Fibroblast of villous mesenchyme (primary cell): ENCODE measurements at regions not wholly inside any gene's neighbourhood (a gene's known extent, or its start where the extent isn't known, plus 50 kb on each side); places are given as distances from the start of the nearest gene placed in this dataset.
A peak's percentile ranks its signal among the peaks of the same experiment; 100 is the strongest.

Source experiments
- DNase-seq: peaks from one replicate; pipeline ENCODE4 v3.0.0-alpha.2; 2010; ENCODE audit warnings: low read depth
- H3K4me3 ChIP-seq: 2 replicates; pipeline ENCODE4 v1.5.1; 2011; ENCODE audit warnings: low read depth, mild to moderate bottlenecking, low read length
- CTCF ChIP-seq: IDR thresholded peaks from 2 replicates; pipeline ENCODE4 v1.5.1; 2012; ENCODE audit warnings: low read depth, mild to moderate bottlenecking, low read length; ENCODE audit not compliant: insufficient read depth

GRCh38 chr2:234344012-234344411, 152.9 kb downstream of the ARL4C start:
- TF ChIP-seq CTCF: no peak
- H3K4me3 ChIP-seq: no peak overlapping the region
- DNase-seq: no peak

DNA sequence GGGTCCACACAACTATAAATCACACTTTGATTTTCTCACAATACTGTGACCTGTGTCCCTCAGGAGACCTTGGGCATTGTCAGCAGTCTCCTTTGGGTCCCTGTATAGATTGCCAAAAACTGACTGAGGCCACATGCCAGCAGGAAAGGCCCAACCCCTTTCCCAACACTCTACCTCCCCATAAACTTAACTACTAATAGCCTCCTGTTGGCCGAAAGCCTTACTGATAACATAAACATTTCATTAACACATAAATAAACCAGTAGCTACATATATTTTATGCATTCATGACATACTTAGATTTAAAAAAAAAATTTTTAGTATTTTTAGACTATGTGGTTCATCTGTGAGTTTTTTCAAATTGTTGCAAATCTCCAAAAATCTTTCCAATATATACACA, 153.5 kb downstream of the ARL4C start:
- DNase-seq: peak; percentile 45
- no peak for TF ChIP-seq CTCF
- H3K4me3 ChIP-seq: no peak overlapping the region

DNA sequence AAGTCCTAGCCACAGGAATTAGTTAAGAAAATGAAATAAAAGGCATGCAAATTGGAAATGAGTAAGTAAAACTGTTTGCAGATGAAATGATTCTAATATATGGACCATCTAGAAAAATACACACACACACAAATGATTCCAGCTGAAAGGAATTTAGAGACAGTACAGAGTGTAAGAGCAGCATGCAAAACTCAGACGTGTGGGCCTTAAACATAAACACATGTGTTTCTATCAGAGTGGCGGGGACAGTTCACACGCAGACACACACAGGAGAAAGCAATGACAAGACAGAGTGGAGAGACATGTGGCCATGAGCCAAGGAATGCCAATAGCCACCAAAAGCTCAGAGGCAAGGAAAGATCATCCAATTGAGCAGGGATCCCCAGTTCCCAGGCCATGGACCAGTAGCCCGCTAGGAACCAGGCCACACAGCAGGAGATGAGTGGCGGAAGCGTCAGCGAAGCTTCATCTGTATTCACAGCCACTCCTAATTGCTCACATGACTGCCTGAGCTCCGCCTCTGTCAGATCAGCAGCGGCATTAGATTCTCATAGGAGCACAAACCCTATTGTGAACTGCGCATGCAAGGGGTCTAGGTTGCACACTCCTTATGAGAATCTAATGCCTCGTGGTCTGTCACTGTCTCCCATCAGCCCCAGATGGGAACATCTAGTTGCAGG, 155.4 kb downstream of the ARL4C start:
- H3K4me3 ChIP-seq: no peak overlapping the region
- DNase-seq: no peak
- no peak for TF ChIP-seq CTCF

DNA sequence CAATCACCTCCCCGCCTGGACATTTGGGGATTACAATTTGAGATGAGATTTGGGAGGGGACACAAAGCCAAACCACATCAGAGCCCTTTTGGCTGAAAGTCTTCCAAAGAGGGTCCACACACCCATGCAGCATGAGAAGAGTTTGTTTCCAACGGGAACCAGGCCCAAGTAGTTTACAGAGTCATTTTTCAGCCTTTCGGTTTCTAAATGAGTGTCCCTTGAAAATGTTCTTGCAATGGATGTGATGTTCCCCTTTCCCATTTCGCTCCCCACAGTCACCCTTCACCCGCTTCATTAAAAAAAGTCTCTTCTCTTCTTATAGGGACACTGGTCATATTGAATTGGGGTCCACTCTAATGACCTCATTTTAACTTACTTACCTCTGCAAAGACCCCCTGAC, 157.4 kb downstream of the ARL4C start:
- H3K4me3 ChIP-seq: no peak overlapping the region
- no peak for TF ChIP-seq CTCF
- no peak for DNase-seq

DNA sequence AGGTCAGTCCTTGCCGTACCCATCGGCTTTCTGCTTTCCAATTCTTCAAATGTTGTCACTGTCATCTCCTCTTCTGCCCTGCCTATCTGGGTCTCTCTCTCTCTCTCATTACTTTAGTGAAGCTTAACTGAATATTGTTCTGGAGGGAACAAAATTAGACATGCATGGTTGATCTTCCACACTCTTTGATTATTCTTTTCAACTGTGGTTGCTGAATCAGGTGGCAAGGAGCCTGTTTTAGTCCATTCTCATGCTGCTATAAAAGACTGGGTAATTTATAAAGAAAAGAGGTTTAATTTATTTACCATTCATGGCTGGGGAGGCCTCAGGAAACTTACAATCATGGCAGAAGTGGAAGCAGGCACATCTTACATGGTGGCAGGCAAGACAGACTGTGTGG, 157.9 kb downstream of the ARL4C start:
- DNase-seq: no peak
- no peak overlapping the region for H3K4me3 ChIP-seq
- no peak for TF ChIP-seq CTCF

DNA sequence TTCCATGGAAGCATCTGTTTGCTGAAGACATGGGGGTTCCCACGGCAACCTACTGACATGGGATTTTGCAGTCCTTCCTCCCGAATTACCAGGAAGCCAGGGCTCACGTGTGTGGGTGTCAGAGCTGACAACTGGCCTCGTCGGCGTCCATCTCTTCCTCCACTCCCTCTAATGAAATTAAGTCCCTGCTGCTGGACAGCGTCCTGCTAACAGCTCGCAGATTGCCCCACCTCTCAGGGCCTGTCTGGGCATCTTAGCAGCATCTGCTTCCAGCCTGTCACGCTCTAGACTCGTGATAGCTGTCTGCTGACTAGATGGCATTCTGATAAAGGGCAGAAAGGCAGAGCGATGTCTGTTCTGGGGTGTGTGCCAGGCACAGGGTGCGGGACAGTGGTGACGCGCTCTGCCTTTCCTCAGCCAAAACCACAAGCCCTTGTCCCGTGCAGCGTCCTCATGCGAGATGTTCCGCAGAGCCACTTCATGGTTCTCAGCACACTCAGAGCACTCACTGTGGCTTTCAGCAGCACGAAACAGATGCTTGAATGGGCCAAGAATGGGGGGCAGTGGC, 161.1 kb downstream of the ARL4C start:
- DNase-seq: peak; percentile 89
- no peak for TF ChIP-seq CTCF
- no peak overlapping the region for H3K4me3 ChIP-seq

DNA sequence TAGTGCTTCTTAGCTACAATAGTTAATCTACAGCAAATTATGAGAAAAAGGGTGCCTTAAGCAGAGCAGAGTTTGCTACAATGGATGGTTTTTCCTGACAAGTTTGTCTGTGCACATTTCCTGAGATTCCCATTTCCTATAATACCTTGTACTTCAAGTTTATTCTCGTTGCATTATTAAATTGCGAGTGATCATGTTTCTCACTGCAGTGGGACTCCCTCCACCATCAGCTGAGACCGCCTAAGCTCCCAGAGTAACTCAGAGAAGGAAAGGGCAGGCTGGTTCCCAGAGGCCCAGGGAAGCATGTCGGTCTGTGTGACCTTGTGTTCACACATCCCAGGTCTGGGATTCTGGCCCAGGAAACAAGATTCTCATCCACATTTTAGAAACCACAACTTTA, 162.1 kb downstream of the ARL4C start:
- TF ChIP-seq CTCF: no peak
- H3K4me3 ChIP-seq: no peak overlapping the region
- DNase-seq: no peak
